HCT116 (cell line): ENCODE measurements at regions not wholly inside any gene's neighbourhood (a gene's known extent, or its start where the extent isn't known, plus 50 kb on each side); places are given as distances from the start of the nearest gene placed in this dataset.

ENCODE experiments used
- ATAC-seq: fragments of 200-7000 bp; cut with Tn5 transposase; 2 replicates; pipeline ENCODE4 v1.9.1; 2020; ENCODE audit warnings: mild to moderate bottlenecking, moderate library complexity
- BruUV-seq: library from RNA; stranded (reverse); fragments of 400-500 nt; replicated peaks from 2 replicates; lab custom pipeline; 2021; lab: Mats Ljungman, UMichigan
- CTCF ChIA-PET: fragments of 300-600 bp; sonication (Branson Sonifier 250); formaldehyde crosslinking; loops from one replicate; lab custom pipeline; 2021; ENCODE audit warnings: antibody characterized with exemption; lab: Charles Lee
- POLR2A ChIA-PET: fragments of 300-600, 350-600 bp; sonication (Branson Sonifier 250); formaldehyde crosslinking; loops from one replicate; lab custom pipeline; 2021; ENCODE audit warnings: antibody characterized with exemption; lab: Charles Lee
- RAD21 ChIA-PET, 2 experiments: fragments of 300-600 bp; sonication (Branson Sonifier 250); formaldehyde crosslinking; loops; one replicate each; lab custom pipeline; 2023; ENCODE audit warnings: low total read pairs in 2 of 2; ENCODE audit not compliant: uncharacterized antibody in 2 of 2, unreplicated experiment in 2 of 2, low non-redundant PET in 1 of 2; lab: Charles Lee
- DNase-seq: peaks from one replicate; pipeline ENCODE4 v3.0.0-alpha.2; 2010; ENCODE audit warnings: low read depth, low spot score
- H2AFZ ChIP-seq: fragments of 200-600 bp; shearing (Covaris generic), sonication (generic); 2 replicates; pipeline ENCODE4 v1.6.1; 2017; ENCODE audit warnings: low read depth, mixed run types, mixed read lengths, antibody characterized with exemption, low read length; ENCODE audit not compliant: poor library complexity, severe bottlenecking
- H3K27ac ChIP-seq: 2 replicates; pipeline ENCODE4 v1.5.1; 2012; ENCODE audit warnings: low read depth, low read length
- H3K27me3 ChIP-seq: fragments of 200-600 bp; sonication (generic); 2 replicates; pipeline ENCODE4 v1.6.1; 2016; ENCODE audit warnings: mixed run types, low read length, mixed read lengths; ENCODE audit not compliant: insufficient read depth
- H3K36me3 ChIP-seq, 2 experiments: fragments of 200-500 bp in 1 of 2; fragments of 200-600 bp in 1 of 2; sonication (Bioruptor generic) in 1 of 2; sonication (generic) in 1 of 2; 2 replicates each; pipeline versions ENCODE4 v1.5.1 to v1.6.1; 2014 to 2016; ENCODE audit warnings: low read length in 2 of 2, inconsistent platforms in 1 of 2, mixed read lengths in 1 of 2, mixed run types in 1 of 2; ENCODE audit not compliant: insufficient read depth in 2 of 2, control insufficient read depth in 1 of 2
- H3K4me1 ChIP-seq, 2 experiments: fragments of 200-600 bp in 1 of 2; sonication (generic) in 1 of 2; 2 replicates each; pipeline versions ENCODE4 v1.5.1 to v1.6.1; 2012 to 2017; ENCODE audit warnings: low read length in 2 of 2, inconsistent platforms in 1 of 2, mild to moderate bottlenecking in 1 of 2, mixed read lengths in 1 of 2, mixed run types in 1 of 2, moderate library complexity in 1 of 2; ENCODE audit not compliant: insufficient read depth in 2 of 2, control insufficient read depth in 1 of 2
- H3K4me2 ChIP-seq: fragments of 200-600 bp; sonication (generic); 2 replicates; pipeline ENCODE4 v1.6.1; 2017; ENCODE audit warnings: mixed run types, low read length, mixed read lengths
- H3K4me3 ChIP-seq, 2 experiments: fragments of 200-600 bp in 1 of 2; sonication (generic) in 1 of 2; replicated peaks in 1 of 2; 2 replicates each; pipeline ENCODE4 v1.5.1; 2011 to 2016; ENCODE audit warnings: low read length in 2 of 2, control low read depth in 1 of 2, low read depth in 1 of 2, mild to moderate bottlenecking in 1 of 2, mixed read lengths in 1 of 2, mixed run types in 1 of 2
- H3K79me2 ChIP-seq: fragments of 200-600 bp; sonication (generic); 2 replicates; pipeline ENCODE4 v1.6.1; 2017; ENCODE audit warnings: mild to moderate bottlenecking, mixed run types, low read length, moderate library complexity, mixed read lengths; ENCODE audit not compliant: insufficient read depth
- H3K9ac ChIP-seq: fragments of 200-600 bp; sonication (generic); 2 replicates; pipeline ENCODE4 v1.6.1; 2016; ENCODE audit warnings: low read length, mixed read lengths
- H3K9me2 ChIP-seq: fragments of 200-600 bp; sonication (generic), shearing (Covaris generic); 2 replicates; pipeline ENCODE4 v1.6.1; 2017; ENCODE audit warnings: mixed run types, mild to moderate bottlenecking, moderate library complexity; ENCODE audit not compliant: insufficient read depth
- H3K9me3 ChIP-seq, 2 experiments: fragments of 200-500 bp in 1 of 2; fragments of 200-600 bp in 1 of 2; sonication (Bioruptor generic) in 1 of 2; sonication (generic) in 1 of 2; 2 replicates each; pipeline ENCODE4 v1.6.1; 2014 to 2017; ENCODE audit warnings: low read length in 2 of 2, mixed read lengths in 2 of 2, inconsistent platforms in 1 of 2, low read depth in 1 of 2, mild to moderate bottlenecking in 1 of 2, mixed run types in 1 of 2, moderate library complexity in 1 of 2; ENCODE audit not compliant: control insufficient read depth in 1 of 2, insufficient read depth in 1 of 2
- H4K20me1 ChIP-seq: fragments of 200-600 bp; sonication (generic), shearing (Covaris generic); 2 replicates; pipeline ENCODE4 v1.6.1; 2017; ENCODE audit warnings: mixed run types, mild to moderate bottlenecking, moderate library complexity; ENCODE audit not compliant: insufficient read depth
- CEBPB ChIP-seq: IDR thresholded peaks from 2 replicates; pipeline ENCODE4 v1.6.1; 2012; ENCODE audit warnings: low read depth
- EGR1 ChIP-seq: IDR thresholded peaks from 2 replicates; pipeline ENCODE4 v1.6.1; 2012; ENCODE audit warnings: low read depth
- EZH2 ChIP-seq: fragments of 200-600 bp; sonication (generic); IDR thresholded peaks from 2 replicates; pipeline ENCODE4 v1.6.1; 2017; ENCODE audit warnings: antibody characterized with exemption, mixed run types
- EZH2phosphoT487 ChIP-seq: fragments of 200-600 bp; IDR thresholded peaks from 2 replicates; pipeline ENCODE4 v1.6.1; 2018; ENCODE audit warnings: antibody characterized with exemption, borderline replicate concordance
- FOSL1 ChIP-seq: IDR thresholded peaks from 2 replicates; pipeline ENCODE4 v1.6.1; 2012; ENCODE audit warnings: low read depth
- JUND ChIP-seq: IDR thresholded peaks from 2 replicates; pipeline ENCODE4 v1.6.1; 2012
- RAD21 ChIP-seq: IDR thresholded peaks from 2 replicates; pipeline ENCODE4 v1.6.1; 2012; ENCODE audit warnings: low read depth, mild to moderate bottlenecking
- SIN3A ChIP-seq: IDR thresholded peaks from 2 replicates; pipeline ENCODE4 v1.6.1; 2012; ENCODE audit warnings: low read depth
- SP1 ChIP-seq: IDR thresholded peaks from 2 replicates; pipeline ENCODE4 v1.6.1; 2012; ENCODE audit warnings: low read depth
- SRF ChIP-seq: IDR thresholded peaks from 2 replicates; pipeline ENCODE4 v1.6.1; 2012; ENCODE audit warnings: low read depth
- YY1 ChIP-seq: IDR thresholded peaks from 2 replicates; pipeline ENCODE4 v1.6.1; 2011; ENCODE audit warnings: low read length, low read depth, moderate library complexity, mild to moderate bottlenecking; ENCODE audit not compliant: insufficient replicate concordance; ENCODE audit errors: extremely low read depth
- ZFX ChIP-seq: fragments of 450-650 bp; IDR thresholded peaks from 2 replicates; pipeline ENCODE4 v1.6.1; 2017
- ZNF274 ChIP-seq: fragments of 200-500 bp; sonication (Bioruptor generic); IDR thresholded peaks from 2 replicates; pipeline ENCODE4 v1.6.1; 2014; ENCODE audit warnings: mild to moderate bottlenecking, low read depth, low read length, inconsistent platforms
- intact Hi-C: fragments of 100-400 bp; cut with micrococcal nuclease; formaldehyde crosslinking; loops from 2 replicates; pipeline ENCODE4 v1.10.0; 2022
- TF ChIP-seq, protein P1 (sequence below), 3 experiments: fragments of 200-600 bp in 1 of 3; sonication (generic) in 1 of 3; IDR thresholded peaks in 2 of 3; conservative IDR thresholded peaks in 1 of 3; 2 replicates each; pipeline ENCODE4 v1.5.1; 2012 to 2017; ENCODE audit warnings: low read depth in 2 of 3, low read length in 2 of 3, antibody characterized with exemption in 1 of 3, borderline replicate concordance in 1 of 3, control low read depth in 1 of 3, mild to moderate bottlenecking in 1 of 3, mixed read lengths in 1 of 3, mixed run types in 1 of 3, moderate library complexity in 1 of 3; ENCODE audit not compliant: insufficient read depth in 1 of 3
- TF ChIP-seq, protein P2 (sequence below): IDR thresholded peaks from 2 replicates; pipeline ENCODE4 v1.6.1; 2012
- TF ChIP-seq, protein P3 (sequence below): IDR thresholded peaks from 2 replicates; pipeline ENCODE4 v1.6.1; 2012; ENCODE audit warnings: low read depth

DNA sequence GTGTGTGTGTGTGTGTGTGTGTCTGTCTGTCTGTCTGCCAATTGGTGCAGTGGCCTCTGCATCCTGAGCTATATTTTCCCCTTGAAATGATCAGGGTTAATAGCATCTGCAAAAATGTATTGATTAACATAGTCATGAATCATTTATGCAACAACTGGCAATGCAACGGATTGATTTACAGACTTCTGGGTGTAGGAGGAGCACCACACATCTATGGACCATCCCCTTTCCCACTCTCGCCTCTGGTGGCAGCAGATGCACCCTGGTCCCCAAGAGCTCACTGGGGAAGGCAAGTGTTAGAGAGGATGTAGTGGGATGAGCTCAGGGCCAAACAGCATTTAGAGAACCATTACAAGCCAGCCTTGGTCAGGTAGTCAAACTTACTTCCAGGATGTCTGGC, 272.7 kb upstream of the C2CD4B start:
- BruUV-seq, result no TSS peak
- ChIA-PET CTCF (no interaction called here), POLR2A (no interaction called here), RAD21 (no interaction called here)
- no peaks in the 10 kb centered on the region for H3K36me3 ChIP-seq
- no peak for TF ChIP-seq EZH2phosphoT487
- TF ChIP-seq, protein P1, sequence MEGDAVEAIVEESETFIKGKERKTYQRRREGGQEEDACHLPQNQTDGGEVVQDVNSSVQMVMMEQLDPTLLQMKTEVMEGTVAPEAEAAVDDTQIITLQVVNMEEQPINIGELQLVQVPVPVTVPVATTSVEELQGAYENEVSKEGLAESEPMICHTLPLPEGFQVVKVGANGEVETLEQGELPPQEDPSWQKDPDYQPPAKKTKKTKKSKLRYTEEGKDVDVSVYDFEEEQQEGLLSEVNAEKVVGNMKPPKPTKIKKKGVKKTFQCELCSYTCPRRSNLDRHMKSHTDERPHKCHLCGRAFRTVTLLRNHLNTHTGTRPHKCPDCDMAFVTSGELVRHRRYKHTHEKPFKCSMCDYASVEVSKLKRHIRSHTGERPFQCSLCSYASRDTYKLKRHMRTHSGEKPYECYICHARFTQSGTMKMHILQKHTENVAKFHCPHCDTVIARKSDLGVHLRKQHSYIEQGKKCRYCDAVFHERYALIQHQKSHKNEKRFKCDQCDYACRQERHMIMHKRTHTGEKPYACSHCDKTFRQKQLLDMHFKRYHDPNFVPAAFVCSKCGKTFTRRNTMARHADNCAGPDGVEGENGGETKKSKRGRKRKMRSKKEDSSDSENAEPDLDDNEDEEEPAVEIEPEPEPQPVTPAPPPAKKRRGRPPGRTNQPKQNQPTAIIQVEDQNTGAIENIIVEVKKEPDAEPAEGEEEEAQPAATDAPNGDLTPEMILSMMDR (IDR thresholded peaks at IDR 0.05 in 2 of 3, conservative IDR thresholded peaks at IDR 0.05 in 1 of 3; ENCODE audit: borderline replicate concordance in 1 of 3, insufficient read depth in 1 of 3, low read depth in 2 of 3, low read length in 2 of 3), result no peak
- TF ChIP-seq RAD21, result no peak
- TF ChIP-seq YY1, result no peak
- no peak for TF ChIP-seq ZFX
- TF ChIP-seq, protein P2, sequence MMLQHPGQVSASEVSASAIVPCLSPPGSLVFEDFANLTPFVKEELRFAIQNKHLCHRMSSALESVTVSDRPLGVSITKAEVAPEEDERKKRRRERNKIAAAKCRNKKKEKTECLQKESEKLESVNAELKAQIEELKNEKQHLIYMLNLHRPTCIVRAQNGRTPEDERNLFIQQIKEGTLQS, result no peak
- no peak for TF ChIP-seq SP1
- no peak for TF ChIP-seq SRF
- TF ChIP-seq EGR1, result no peak
- no peak for TF ChIP-seq CEBPB
- TF ChIP-seq SIN3A, result no peak
- TF ChIP-seq, protein P3, sequence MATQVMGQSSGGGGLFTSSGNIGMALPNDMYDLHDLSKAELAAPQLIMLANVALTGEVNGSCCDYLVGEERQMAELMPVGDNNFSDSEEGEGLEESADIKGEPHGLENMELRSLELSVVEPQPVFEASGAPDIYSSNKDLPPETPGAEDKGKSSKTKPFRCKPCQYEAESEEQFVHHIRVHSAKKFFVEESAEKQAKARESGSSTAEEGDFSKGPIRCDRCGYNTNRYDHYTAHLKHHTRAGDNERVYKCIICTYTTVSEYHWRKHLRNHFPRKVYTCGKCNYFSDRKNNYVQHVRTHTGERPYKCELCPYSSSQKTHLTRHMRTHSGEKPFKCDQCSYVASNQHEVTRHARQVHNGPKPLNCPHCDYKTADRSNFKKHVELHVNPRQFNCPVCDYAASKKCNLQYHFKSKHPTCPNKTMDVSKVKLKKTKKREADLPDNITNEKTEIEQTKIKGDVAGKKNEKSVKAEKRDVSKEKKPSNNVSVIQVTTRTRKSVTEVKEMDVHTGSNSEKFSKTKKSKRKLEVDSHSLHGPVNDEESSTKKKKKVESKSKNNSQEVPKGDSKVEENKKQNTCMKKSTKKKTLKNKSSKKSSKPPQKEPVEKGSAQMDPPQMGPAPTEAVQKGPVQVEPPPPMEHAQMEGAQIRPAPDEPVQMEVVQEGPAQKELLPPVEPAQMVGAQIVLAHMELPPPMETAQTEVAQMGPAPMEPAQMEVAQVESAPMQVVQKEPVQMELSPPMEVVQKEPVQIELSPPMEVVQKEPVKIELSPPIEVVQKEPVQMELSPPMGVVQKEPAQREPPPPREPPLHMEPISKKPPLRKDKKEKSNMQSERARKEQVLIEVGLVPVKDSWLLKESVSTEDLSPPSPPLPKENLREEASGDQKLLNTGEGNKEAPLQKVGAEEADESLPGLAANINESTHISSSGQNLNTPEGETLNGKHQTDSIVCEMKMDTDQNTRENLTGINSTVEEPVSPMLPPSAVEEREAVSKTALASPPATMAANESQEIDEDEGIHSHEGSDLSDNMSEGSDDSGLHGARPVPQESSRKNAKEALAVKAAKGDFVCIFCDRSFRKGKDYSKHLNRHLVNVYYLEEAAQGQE, result no peak
- TF ChIP-seq FOSL1, result no peak
- no peak for TF ChIP-seq JUND
- no peak for TF ChIP-seq EZH2
- no peak for TF ChIP-seq ZNF274
- no peaks in the 10 kb centered on the region for H3K9me3 ChIP-seq
- no peaks in the 10 kb centered on the region for H3K9me2 ChIP-seq
- H3K79me2 ChIP-seq, result no peaks in the 10 kb centered on the region
- H3K27me3 ChIP-seq, result no peaks in the 10 kb centered on the region
- H3K4me3 ChIP-seq, result no peak overlapping the region
- no peak overlapping the region for H3K4me2 ChIP-seq
- H3K9ac ChIP-seq, result no peak overlapping the region
- ATAC-seq (no peak), DNase-seq (no peak)
- no peak overlapping the region for H2AFZ ChIP-seq
- H3K27ac ChIP-seq, result no peak overlapping the region
- intact Hi-C loops, result no loop called here
- no peaks in the 10 kb centered on the region for H3K4me1 ChIP-seq
- no peaks in the 10 kb centered on the region for H4K20me1 ChIP-seq
